ENCODE measurements at regions not wholly inside any gene's neighbourhood (a gene's known extent, or its start where the extent isn't known, plus 50 kb on each side); places are given as distances from the start of the nearest gene placed in this dataset.
"Not testable (repeated sequence)": the region's sequence is repeated elsewhere in the genome, so short reads cannot be mapped to it uniquely, and the experiment has no call there.

DNA sequence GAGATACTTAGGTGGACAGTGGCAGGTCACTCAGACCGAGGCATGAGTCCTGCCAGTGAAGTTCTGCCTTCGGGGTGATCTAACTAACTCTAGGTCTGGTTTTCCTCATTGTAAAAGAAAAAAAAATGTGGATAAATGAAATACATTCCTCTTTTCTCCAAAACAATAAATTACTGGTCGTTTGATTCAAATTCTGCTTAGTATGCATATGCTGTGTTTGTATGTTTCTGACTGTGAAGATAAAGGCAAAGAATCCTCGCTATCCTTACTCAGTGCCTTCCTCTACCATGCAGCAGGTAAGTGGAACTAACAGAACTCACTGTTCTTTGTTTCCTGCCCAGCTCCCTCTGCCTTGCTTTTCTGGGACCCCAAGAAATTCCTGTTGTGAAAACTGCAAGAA lies 330.1 kb downstream of the SUCLG1 start:
- DNase-seq: no peak

DNA sequence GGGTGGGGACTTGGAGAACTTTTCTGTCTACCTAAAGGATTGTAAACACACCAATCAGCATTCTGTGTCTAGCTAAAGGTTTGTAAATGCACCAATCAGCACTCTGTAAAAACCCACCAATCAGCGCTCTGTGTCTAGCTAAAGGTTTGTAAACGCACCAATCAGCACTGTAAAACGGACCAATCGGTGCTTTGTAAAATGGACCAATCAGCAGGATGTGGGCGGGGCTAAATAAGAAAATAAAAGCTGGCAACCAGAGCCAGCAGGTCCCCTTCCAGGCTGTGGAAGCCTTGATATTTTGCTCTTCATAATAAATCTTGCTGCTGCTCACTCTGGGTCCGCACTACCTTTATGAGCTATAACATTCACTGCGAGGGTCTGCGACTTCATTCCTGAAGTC lies 331.3 kb downstream of the SUCLG1 start:
- DNase-seq: not testable (repeated sequence)

DNA sequence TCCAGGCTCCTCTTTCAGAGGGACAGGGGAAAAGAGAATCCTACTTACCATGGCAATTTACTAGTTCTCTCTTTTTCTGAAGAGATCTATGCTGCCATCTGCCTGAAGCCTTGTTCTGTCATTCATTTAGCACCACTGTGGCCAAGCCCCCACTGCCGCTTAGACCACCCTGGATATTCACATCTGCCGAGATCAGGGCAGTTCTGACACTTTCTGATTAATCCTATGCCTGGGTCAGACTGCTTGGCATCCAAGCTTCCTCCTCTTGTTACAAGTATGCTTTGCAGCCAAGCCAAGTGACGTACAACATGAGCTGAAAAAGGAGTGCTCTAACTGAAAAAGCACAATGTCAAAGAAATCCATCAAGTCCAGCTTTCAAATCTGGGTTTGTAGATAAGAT lies 332.6 kb downstream of the SUCLG1 start:
- no peak for DNase-seq

DNA sequence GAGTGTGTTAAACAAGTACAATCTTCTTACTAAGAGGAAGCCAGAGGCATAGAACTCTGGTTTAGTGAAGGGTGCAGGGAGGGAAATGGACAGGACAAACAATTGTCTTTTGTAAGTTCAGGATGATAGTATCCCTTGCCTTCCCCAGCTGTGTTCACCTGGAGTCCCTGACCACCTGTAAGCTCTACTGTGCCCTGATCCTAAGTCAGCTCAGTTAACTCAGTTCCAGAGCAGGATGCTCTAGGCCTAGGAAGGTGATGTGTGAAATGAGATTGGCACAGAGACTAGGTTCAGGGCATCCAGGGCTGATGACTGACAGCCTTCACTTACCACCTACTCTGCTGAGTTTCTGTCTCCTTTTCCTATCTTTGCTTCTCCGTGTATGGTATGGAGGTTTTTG lies 333.0 kb downstream of the SUCLG1 start:
- DNase-seq: no peak

DNA sequence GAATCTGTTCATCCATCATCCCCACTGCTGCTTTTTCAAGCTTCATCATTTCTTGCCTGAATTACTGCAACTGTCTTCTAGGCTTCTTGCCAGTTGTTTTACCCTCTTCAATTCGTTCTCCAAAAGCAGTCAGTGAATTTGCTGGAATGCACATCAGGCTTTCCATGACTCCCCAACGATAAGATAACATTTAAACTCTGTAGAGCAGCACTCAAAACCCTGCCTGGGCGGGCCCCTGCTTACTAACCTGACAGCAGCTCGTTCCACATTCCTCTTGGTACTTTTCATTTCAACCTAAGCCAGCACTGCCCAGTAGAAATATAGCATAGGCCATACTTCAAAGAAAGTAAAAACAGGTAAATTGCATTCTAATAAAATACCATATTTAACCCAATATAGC lies 342.9 kb downstream of the SUCLG1 start:
- no peak for DNase-seq

DNA sequence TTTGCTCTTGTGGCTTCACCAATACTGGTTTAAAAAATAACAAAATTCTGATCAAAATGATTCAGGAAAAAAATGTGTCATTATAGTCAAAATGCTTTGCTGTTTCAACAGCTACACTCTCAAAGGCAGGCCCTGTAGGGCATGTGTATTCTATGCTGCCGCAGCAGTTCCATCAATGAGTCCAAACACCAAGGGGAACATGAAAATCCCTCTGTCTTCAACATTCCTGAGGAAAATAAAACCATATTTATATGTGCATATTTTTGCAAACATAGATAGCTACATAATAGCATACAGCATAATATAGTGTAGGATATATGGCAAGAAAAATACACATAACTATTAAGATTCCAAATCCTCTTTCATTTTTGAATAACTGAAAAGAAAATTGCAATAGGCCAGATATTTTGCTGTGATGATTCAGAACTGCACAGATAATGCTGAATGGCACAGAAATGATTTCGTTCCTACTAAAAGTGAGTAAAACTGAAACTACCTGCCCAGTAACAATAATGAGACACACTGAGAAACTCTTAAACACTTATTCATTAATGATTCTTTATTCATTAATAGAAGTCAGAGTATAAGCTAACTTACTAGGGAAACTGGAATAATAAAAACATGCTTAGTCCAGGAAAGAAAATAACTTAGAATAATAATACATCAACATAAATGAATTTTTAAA lies 343.8 kb downstream of the SUCLG1 start:
- no peak for DNase-seq

DNA sequence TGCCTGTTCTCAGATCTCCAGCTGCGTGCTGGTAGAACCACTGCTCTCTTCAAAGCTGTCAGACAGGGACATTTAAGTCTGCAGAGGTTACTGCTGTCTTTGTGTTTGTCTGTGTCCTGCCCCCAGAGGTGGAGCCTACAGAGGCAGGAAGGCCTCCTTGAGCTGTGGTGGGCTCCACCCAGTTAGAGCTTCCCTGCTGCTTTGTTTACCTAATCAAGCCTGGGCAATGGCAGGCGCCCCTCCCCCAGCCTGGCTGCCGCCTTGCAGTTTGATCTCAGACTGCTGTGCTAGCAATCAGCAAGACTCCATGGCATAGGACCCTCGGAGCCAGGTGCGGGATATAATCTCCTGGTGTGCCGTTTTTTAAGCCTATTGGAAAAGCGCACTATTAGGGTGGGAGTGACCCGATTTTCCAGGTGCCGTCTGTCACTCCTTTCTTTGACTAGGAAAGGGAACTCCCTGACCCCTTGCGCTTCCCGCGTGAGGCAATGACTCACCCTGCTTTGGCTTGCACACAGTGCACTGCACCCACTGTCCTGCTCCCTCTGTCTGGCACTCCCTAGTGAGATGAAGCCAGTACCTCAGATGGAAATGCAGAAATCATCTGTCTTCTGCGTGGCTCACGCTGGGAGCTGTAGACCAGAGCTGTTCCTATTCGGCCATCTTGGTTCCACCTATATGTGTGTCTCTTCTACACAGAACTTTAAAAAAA lies 355.1 kb downstream of the SUCLG1 start:
- DNase-seq: not testable (repeated sequence)

DNA sequence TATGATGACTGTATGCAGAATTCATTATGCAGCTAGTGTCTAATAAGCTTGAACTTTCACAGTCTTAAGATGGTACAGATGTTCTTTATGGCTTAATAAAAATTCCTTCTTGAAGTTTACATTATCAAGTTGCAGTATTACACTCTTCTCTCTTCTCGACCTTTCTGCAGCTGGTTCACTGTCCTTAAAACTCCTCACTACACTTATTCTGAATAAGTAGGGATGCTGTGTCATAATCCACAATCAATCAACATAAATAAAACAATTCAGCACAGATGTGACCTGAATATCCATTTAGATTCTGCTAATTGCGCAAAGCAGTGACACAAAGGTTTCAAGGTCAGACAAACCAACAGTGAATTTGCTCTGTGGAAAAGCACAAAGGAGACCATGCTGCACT lies 356.8 kb downstream of the SUCLG1 start:
- no peak for DNase-seq

DNA sequence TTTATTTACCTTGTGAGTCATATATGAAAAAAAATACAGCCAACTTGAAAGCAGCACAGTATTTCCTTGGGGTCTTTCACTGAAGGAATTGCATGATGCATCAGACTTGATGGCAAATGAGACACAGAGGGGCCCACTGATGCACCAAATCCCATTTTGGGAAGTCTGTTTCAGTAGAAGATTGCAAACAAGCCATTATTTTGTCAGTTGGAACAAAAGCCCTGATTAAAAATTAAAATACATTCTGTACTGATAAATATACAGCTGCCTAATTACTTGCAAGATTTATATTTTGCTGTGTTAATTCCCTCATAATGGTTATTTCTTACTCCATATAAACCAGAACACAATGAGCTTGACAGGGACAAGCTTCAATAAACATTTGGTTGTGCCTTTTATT lies 370.4 kb downstream of the SUCLG1 start:
- DNase-seq: no peak

DNA sequence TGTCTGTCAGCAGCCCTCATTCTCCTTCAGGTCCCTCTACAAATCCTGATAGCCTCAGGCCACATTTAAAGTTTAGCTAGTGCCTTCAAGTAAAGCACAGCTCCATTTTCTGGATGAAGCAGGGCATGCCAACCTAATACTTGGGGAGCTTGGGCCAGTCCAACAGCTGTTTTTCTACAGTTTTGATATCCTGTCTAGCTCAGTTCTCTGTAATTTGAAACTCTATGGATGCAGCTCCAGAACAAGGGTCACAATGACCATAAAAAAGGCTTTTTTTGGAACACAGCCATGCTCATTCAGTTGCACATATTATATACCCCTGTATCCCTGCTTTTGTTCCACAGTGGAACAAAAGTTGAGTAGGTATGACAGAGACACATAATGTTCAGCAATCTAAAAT lies 373.5 kb downstream of the SUCLG1 start:
- DNase-seq: no peak

DNA sequence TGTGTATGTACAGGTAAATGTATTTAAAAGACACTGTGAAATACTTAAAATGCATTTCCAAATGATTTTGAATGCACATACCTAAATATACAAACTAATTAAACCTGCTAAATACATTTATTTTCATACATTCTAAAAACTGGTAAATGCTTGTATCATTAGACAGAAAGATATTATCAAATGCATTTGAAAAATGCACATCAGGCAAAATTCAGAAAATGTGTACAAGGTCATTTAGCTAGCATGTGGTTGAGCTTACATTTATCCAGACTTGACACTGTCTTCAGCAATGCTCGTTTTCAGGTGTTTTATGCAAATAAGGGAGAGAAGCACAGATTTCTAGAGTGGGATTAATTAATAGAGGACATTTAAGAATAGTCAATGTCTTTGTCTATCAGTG lies 374.2 kb downstream of the SUCLG1 start:
- no peak for DNase-seq

DNA sequence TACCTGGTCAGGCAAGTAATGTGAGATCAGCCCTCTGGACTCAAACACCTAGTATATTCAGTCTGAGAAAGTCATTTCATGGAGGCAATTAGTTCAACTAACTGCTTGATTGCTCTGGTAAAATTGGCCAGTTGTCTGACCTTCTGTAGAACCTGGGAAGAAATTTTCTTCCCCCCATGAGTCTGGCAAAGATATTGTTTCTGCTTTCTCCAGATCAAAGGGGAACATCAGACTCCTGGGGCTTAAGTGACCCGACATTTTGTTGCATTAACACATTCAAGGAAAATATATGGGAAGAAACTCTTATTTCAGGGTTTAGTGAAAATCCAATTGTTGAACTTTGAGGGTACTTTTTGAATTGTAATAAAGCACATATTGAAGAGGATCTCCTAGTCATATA lies 375.1 kb downstream of the SUCLG1 start:
- DNase-seq: no peak

DNA sequence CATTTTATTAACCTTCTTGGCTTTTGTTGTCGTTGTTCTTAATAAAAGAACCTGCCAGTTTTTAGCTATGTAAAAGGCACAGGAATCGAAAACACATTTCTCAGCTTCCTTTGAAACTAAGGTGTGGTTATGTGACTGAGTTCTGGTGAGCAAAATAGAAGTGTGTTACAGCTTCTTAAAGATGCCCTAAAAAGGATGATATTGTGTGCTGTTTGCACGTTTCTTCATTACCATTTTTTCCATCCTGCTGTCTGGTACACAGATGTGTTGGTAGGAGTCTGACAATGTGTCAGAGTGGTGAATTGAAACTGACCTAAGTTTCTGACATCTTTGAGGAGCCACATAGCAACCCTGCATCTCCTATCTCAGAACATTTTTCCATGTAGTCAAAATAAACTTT lies 380.6 kb downstream of the SUCLG1 start:
- DNase-seq: no peak

DNA sequence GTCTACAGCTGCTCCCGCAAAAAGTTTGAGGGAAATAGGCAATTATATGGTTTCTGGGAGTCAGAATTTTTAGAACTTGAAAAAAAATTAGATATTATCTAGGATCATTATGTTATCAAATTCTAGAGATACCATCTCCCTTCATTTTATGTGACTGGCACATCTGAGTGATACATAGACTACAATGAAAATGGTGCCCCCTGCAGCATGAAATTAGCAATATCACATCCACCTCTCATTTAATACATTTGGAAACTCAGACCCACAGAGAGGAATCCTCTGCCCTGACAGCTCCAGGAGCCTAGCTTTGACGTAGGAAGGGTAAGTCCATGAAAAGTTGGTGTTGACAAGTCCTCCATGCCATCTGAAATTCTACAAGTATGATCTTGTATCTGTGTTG lies 381.6 kb downstream of the SUCLG1 start:
- DNase-seq: no peak

DNA sequence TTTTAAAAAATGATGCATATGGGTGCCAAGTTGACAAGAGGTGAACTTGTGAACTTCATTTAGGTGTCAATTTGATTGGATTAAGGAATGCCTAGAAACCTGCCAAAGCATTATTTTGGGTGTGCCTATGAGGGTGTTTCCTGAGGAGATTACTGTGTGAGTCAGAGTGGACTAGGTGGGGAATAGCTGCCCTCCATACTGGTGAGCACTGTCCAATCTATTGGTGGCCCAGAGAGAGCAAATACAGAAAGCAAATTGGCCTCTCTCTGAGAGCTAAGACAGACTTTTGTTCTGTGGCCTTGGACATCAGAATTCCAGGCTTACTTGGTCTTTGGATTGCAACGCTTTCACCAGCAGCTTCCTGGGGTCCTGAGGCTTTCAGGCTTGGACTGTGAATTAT lies 388.0 kb downstream of the SUCLG1 start:
- no peak for DNase-seq

DNA sequence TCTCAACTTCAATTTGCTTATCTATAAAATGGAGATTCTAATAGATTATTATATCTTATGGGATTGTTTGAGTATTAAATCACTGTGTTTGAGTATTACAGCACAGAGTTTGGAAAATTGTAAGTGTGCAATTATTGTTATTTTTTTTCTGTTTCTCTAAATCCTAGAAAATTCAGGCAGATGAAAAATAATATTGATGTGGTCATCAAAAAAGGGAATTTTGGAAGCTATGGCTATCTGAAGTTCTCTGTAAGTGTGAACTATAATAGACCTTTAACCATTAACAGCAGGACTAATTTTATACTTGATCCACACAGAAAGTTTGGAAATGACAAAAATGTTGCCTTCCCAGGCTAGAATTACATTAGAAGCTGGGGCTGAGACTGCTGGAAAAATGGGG lies 393.2 kb downstream of the SUCLG1 start:
- no peak for DNase-seq

DNA sequence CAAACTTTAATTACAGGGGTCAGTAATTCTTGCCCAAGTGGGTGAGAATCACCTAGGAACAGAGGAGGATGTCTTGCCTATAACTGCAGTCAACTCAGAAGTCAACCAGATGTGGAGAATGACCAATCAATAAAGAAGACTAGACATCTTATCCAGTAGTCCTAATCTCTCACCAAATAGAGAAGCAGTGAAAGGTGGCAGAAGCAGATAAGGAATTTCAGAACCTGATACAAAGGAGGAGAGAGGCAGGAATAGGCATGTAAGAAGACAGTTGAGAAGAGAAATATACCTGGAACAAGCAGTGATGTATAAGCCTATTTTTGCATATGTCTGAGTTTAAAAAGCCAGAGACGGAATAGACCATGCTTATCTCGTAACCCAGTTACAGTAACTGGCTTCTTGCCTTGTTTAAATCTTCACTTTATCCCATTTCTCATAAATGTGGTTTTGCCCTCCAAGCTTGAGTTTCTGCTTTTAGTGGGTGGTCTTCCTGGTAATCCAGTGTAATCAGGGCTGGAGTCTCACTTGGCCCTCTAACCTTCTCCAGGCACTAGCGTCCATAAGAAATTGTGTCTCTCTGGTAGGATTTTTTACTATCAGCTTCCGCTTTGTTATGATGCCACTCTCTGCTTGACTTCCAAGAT lies 401.0 kb downstream of the SUCLG1 start:
- no peak for DNase-seq

DNA sequence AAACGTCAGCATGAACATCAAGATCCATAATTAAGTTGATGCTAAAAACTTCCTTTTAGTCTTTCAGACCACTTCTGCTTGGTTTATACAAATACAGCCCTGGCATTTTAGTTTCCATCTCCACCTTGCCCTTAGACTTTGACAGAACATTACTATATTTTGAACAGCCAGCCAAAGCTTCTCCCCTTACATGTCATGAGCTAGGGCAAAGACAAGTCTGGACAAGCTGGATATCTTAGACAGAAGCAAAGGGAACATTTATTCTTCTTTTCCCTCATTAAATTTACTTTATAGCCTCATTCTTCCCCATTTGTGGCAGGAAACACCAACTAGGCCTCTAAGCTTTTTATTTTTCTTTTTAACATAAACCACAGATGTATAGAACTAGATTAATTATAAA lies 403.3 kb downstream of the SUCLG1 start:
- no peak for DNase-seq

DNA sequence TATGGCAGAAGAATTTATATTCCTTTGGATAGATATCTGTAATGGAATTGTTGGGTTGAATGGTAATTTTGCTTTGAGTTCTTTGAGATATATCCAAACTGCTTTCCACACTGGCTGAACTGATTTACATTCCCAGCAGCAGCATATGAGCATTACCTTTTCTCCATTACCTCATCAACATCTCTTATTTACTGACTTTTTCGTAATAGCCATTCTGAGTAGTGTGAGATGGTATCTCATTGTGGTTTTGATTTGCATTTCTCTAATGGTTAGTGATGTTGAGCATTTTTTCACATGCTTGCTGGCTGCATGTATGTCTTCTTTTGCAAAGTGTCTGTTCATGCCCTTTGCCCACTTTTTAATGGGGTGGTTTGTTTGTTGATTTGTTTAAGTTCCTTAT lies 404.5 kb downstream of the SUCLG1 start:
- DNase-seq: not testable (repeated sequence)

DNA sequence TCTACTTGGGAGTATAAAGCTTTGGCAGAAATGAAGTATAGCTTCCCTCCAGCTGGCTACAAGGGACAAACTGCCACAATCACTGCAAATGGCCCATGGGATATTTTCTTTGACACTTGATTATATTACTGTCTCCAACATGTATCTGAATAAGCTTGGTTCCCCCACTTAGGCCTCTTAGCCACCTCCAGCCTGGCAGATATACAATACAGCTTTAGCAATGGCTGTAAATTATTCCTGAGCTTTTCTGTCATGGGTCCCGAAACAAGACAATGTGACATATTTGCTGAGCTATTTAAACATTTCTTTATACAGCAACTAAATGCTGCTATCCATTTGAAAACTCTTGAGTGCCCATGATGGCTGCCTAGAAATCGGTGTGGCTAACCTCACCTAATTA lies 406.2 kb downstream of the SUCLG1 start:
- no peak for DNase-seq

DNA sequence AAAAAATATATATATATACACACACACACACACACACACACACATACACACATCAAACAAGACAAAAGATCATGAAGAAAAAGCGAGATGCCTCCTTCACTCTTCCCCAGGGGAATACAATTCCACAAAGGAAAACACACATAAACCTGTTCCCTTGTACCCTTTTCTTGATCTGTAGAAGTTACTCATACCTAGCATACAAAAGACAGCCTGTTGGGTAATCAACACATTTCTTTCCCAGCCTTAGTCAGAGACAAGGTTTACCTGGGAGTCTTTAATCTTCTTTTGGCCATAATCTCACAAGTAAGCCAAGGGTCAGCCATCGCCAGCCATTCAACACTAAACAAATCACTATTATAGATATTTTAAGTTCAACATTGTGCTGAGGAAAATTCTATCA lies 407.0 kb downstream of the SUCLG1 start:
- no peak for DNase-seq

DNA sequence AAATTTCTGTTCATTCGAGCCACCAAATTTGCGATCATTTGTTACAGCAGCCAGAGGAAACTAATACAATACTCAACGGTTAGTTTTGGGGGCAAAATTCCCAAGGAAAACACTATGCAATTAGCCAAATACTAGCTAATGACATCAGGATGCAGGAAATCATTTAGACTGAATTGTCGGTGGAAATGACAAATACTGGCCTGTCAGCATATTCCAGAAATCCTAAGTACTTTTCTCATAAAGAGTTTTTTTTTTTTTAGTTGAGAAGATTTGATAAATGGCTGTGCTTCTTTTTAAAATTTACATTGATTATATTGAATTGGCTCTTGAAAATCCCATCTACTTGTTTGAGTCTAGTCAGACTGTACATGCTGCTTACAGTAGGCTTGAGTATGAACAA lies 410.1 kb downstream of the SUCLG1 start:
- no peak for DNase-seq

DNA sequence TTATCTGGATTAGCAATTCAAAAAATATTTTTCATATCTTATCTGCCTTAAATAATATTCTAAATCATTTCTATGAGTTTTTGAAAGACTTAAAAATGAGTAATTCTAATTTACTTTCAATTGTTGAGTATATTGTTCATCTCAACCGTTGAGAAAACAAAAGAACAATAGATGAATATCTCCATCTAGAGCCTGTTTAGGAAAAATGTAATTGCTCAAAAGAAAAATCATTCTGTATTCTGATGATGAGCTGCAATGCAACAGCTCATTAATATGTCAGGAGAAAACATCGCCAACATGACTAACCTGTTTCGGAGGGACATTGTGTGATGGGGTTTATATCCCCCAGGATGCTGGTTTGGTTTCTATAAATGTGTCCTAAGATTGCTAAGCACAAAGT lies 417.6 kb downstream of the SUCLG1 start:
- DNase-seq: no peak

DNA sequence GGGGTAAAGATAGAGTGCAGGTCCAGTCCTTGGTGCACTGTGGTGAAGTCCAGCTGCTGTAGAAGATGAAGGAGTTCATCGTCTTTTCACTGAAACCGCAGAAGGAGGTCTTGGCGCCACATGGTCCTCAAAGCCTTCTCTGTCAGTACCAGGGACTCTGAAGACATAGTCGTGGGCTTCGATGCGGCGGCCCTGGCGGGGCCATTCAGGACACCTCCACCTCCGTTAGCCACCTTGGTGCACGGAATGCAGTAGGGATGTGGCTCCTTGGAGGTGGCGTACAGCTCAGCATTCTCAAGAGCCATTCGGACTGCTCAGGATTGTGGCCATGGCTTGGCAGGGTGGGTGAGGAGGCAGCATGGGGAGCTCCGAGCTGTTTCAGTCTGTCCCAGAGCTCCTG lies 418.8 kb downstream of the SUCLG1 start:
- DNase-seq: no peak

DNA sequence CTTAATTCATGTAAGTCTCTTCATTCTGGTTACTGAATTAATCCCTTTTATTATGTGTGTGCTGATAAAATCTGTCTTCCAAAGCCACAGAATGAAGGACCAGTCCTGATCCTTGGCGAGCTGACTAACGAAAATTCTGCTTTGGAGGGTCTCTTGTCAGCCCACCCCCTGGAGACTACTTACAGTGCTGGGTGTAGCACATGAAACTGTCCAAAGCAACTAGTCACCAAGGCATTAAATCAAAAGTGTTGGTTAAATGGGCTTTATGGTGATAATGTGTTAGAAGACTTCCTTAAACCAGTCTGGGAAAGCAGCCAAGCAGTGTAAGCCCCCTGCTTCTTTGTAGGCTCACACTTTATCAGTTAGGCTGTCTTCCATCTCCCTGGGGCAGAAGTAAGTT lies 420.2 kb downstream of the SUCLG1 start:
- DNase-seq: no peak
